ENCODE measurements at regions not wholly inside any gene's neighbourhood (a gene's known extent, or its start where the extent isn't known, plus 50 kb on each side); places are given as distances from the start of the nearest gene placed in this dataset.
"Not testable (repeated sequence)": the region's sequence is repeated elsewhere in the genome, so short reads cannot be mapped to it uniquely, and the experiment has no call there.

GRCh38 chr16:26909623-26910022, 157.1 kb upstream of the C16orf82 start:
- no peak for DNase-seq

GRCh38 chr16:26911436-26911835, 155.3 kb upstream of the C16orf82 start:
- no peak for DNase-seq

- DNase-seq, result no peak
Measured at GRCh38 chr16:26913851-26914250, 152.9 kb upstream of the C16orf82 start.

- no peak for DNase-seq
Measured at GRCh38 chr16:26930786-26931581, 135.7 kb upstream of the C16orf82 start.

- DNase-seq, result no peak
Measured at GRCh38 chr16:26950636-26951035, 116.1 kb upstream of the C16orf82 start.

DNA sequence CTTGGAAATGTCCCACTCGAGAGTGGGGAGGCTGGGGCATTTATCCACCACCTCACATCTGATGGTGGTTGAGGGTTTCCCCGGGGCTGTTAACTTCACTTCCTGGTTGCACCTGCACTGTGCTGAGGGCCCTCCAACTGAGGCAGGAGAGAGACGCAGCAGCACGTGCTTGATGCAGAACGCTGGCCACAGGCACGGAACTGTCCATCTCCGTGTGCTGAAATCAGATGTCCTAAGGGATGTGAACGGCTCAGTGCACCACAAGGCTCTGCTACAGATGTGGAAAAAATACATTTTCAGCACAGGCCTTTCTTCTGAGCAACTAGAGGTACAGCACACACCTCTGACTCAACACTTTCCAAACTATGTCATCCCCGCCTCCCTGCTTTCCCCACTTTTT, 114.8 kb upstream of the C16orf82 start:
- no peak for DNase-seq

DNA sequence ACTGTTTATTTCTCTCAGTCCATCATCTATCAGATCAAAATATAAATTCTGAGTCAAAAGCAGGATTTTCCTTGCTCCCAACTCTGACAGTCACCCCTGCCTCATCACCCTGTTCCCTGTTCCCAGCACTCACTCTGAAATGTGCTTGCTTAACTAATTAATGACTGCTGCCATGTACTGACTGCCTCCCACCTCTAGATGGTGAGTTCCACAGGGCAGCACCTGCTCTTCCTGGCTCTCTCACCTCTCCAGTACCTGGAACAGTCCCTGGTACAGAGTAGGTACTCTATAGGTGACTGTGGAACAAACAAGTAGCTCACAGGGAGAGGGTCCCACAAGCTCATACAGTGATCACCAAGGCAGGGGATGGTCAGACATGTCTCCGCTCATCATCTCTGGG, 114.3 kb upstream of the C16orf82 start:
- DNase-seq, result no peak

DNA sequence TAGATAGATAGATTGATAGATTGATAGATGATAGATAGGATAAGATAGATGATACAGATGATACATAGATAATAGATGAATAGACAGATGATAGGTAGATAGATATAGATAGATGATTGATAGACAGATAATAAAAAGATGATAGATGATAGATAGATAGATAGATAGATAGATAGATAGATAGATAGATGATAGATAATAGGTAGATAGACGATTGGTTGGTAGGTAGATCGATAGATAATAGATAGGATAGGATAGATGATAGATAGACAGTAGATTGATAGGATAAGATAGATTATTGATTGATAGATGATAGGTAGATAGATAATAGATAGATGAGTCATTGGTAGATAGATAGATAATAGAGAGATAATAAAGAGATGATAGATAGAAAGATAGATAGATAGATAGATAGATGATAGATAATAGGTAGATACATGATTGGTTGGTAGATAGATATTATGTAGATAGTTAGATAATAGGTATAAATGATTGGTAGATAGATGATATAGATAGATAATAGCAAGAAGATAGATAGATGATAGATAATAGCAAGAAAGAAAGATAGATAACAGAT, 109.4 kb upstream of the C16orf82 start:
- no peak for DNase-seq

DNA sequence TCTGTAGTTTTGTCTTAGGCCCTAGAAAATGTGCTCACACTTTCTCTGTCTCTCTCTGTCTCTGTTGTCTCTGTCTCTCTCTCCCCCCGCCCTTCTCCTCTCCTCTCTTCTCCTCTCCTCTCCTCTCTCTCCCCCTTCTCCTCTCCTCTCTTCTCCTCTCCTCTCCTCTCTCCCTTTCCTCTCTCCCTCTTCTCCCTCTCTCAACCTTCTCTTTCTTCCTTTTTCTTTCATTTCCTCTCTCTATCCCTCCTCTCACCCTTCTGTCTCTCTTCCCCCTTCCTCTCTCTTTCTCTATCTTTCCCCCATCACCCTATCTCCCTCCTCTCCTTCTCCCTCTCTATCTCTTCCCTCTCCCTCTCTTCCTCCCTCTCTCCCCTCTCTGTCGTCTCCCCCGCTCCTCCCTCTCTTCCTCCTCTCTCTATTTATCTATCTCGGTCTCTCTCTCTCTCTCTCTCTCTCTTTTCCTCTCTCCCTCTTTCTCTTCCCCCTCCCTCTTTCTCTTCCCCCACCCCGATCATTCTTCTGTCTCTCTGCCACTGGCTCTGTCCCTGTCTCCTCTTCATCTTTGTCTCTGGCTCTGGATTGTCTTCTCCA, 107.2 kb upstream of the C16orf82 start:
- DNase-seq, result no peak

GRCh38 chr16:26961459-26961858, 105.3 kb upstream of the C16orf82 start:
- DNase-seq, result no peak

DNA sequence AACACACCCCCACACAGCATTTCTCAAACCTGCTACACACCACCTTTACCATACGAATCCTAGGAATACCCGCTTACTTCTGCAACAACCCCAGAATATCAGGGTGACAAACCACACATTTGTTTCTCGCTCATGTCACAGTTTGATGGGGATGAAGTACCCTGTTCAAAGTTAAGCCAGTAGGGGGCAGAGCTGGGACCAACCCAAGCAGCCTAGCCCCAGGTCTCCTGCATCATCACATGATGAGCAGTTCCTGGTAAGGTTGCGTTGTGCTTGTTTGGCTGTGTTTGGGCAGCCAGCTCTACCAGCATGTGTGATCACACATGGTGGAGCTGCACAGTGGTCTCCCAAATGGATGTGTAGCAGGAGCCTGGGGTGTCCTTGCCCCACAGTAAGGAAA, 103.6 kb upstream of the C16orf82 start:
- DNase-seq, result no peak

DNA sequence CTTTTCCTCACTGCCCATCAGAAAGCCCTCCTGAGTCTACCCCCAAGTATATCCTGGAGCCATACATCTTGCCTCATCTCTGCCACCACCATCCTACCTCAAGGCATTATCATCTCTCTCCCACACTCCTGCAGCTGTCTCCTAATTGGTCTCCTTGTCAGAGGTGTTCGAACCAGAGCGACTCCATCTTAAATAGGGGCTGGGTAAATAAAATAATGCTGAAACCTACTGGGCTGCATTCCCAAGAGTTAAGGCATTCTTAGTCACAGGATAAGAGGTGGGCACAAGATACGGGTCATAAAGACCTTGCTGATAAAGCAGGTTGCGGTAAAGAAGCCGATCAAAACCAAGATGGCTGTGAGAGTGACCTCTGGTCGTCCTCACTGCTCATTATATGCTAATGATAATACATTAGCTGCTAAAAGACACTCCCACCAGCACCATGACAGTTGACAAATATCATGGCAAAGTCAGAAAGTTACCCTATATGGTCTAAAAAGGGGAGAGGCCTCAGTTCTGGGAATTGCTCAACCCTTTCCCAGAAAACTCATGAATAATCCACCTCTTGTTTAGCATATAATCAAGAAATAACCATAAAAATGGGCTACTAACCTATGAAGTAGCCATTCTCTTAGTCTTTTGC, 97.0 kb upstream of the C16orf82 start:
- DNase-seq, result no peak

- no peak for DNase-seq
Measured at GRCh38 chr16:26970292-26970691, 96.4 kb upstream of the C16orf82 start.

DNA sequence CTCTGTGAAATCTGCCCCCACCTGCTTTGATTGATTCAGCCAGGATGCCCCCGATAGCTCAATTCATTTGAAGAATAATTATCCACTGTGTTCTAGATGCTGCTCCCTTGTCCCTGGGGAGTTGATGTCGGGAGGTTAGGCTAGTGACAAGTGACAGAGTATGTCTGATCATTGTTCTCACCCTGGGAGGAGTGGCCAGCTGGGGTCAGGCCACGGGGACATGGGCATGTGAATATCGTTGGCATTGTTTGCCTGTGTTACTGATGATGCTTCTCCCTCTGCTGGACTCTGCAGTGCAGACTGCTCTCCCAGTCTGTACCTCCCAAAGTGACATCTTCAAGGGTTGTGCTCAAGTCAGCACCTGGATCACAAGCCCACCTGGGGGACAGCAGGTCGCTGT, 89.9 kb upstream of the C16orf82 start:
- DNase-seq, result no peak

GRCh38 chr16:26981266-26981938, 85.3 kb upstream of the C16orf82 start:
- DNase-seq, result no peak

- DNase-seq, result no peak
Measured at GRCh38 chr16:26982422-26982821, 84.3 kb upstream of the C16orf82 start.

DNA sequence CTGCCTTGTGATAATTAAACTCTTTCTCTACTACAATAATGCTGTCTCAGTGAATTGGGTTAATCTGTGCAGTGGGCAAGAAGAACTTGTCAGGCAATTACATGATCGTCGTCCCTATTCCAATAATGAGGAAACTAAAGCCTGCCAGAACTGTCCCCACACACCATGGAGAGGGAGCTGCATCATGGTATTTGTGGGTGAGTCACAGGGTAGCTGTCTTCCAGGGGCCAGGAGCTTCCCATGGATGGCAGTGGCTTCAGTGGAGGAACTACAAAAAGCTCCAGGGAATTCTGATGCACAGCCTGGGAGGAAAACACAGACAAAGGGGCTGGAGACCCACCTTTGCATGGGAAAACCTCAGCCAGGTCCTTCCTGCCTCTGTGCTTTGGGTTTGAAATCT, 83.3 kb upstream of the C16orf82 start:
- DNase-seq, result no peak

- DNase-seq, result no peak
Measured at GRCh38 chr16:26985100-26986065, 81.3 kb upstream of the C16orf82 start.

DNA sequence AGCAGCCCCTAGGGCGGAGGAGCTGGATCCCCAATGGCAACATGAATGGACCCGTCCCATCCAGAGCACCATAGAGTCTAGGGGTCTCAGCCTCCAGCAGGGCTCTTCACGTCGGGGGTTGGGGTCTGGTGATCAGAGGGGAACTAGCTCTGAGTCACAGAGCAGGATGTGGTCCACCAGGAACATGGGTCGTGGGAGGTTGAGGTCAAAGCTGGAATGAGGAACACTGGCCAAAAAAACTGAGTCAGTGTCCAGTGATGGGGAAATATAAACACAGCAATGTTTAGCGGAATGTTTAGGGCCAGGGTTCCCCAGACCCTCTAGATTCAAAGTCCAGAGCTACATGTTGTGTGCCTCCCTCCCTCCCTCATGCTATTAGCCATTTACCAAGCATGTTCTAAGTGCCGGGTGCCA, 79.1 kb upstream of the C16orf82 start:
- DNase-seq, result no peak

DNA sequence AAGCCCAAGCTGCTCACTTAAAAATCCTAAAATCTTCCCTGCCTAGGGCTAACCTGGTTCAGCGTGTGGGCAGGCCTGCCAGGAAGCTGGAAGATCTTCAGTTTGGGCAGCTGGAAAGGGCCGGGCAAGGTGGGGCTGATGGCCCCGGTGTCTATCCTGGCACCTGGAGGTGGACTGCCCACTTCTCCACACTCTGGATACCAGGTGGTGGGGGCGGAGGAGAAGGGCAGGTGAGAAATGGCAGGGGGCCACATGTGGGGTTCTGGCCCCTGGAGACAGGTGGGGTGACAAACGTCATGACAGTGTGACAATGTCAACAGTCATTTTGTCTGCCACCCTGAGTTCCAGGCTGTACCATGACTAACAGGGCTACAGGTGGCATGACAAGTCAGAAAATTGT, 78.5 kb upstream of the C16orf82 start:
- no peak for DNase-seq

DNA sequence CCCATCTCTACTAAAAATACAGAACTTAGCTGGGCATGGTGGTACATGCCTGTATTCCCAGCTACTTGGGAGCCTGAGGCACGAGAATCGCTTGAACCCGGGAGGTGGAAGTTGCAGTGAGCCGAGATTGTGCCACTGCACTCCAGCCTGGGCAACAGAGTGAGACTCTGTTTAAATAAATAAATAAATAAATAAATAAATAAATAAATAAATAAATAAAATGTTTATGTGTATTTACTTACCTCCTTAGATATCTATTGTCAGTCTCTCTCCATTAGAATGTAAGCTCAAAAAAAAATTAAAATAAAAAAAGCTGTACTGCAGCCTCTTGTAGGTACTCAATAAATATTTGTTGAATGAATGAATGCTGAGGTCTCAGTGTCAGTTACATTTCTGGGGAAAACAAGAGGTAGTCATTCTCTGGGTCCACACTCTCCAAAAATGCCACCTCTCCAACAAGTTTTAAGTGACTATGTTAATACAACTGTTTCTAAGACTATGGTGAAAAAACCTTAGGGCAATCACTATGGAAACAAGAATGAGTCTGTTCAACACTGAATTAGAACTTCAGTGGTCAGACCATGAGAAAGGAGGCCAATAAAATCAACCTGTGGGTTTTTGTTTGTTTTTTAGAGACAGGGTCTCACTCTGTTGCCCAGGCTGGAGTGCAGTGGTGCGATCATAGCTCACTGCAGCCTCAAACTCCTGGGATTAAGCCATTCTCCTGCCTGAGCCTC, 76.2 kb upstream of the C16orf82 start:
- not testable (repeated sequence) for DNase-seq

Data from activated effector memory CD4-positive, alpha-beta T cell treated with anti-CD3 and anti-CD28 coated beads, Interleukin-2, amount 50 U/mL, for 16 hours (primary cell).